ENCODE measurements at regions not wholly inside any gene's neighbourhood (a gene's known extent, or its start where the extent isn't known, plus 50 kb on each side); places are given as distances from the start of the nearest gene placed in this dataset.

GRCh38 chr2:65549631-65550030, 117.2 kb upstream of the SPRED2 start:
- DNase-seq (ENCODE audit: low spot score): no peak
- TF ChIP-seq, protein P1, sequence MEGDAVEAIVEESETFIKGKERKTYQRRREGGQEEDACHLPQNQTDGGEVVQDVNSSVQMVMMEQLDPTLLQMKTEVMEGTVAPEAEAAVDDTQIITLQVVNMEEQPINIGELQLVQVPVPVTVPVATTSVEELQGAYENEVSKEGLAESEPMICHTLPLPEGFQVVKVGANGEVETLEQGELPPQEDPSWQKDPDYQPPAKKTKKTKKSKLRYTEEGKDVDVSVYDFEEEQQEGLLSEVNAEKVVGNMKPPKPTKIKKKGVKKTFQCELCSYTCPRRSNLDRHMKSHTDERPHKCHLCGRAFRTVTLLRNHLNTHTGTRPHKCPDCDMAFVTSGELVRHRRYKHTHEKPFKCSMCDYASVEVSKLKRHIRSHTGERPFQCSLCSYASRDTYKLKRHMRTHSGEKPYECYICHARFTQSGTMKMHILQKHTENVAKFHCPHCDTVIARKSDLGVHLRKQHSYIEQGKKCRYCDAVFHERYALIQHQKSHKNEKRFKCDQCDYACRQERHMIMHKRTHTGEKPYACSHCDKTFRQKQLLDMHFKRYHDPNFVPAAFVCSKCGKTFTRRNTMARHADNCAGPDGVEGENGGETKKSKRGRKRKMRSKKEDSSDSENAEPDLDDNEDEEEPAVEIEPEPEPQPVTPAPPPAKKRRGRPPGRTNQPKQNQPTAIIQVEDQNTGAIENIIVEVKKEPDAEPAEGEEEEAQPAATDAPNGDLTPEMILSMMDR (IDR thresholded peaks at IDR 0.05): no peak
- H3K27me3 ChIP-seq (replicated peaks; ENCODE audit: insufficient read depth): no peaks in the 10 kb centered on the region
- no peaks in the 10 kb centered on the region for H3K36me3 ChIP-seq
- no peak overlapping the region for H3K4me3 ChIP-seq
- no peaks in the 10 kb centered on the region for H3K9me3 ChIP-seq
- no peak overlapping the region for H3K27ac ChIP-seq
- no peak for ATAC-seq (ENCODE audit: insufficient number of reproducible peaks, low FRiP score, low read depth)
- peaks cover 0 to 12% of the 10 kb centered on the region in 2 donors for H3K4me1 ChIP-seq (ENCODE audit: control insufficient read depth in 1 of 2, low read depth in 2 of 2)

DNA sequence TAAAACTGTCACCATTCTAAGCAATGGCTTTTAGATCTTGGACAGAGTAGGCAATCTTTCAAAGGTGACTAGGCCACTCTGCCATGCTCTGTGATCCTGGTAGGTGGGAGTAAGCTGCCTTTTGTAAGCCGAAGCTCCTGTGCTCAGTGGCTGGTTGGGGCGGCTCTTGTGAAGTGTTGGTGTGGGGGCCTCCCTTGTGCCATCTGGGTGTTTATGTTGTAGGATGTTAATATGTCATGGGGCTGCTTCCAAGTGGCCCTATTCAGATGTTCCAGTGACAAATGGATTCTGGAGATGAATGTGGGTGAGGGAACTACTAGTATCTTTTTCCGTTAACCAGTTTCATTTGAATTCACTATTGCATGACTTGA, 116.8 kb upstream of the SPRED2 start:
- TF ChIP-seq, protein P1 (IDR thresholded peaks at IDR 0.05): no peak
- ATAC-seq (ENCODE audit: insufficient number of reproducible peaks, low FRiP score, low read depth): no peak
- Histone ChIP-seq H3K27ac (no peak overlapping the region), H3K4me1 (ENCODE audit: control insufficient read depth in 1 of 2, low read depth in 2 of 2) (peaks cover 0 to 12% of the 10 kb centered on the region in 2 donors), H3K9me3 (no peaks in the 10 kb centered on the region), H3K4me3 (no peak overlapping the region), H3K27me3 (replicated peaks; ENCODE audit: insufficient read depth) (no peaks in the 10 kb centered on the region), H3K36me3 (no peaks in the 10 kb centered on the region)
- no peak for DNase-seq (ENCODE audit: low spot score)

GRCh38 chr2:65548576-65549256, 116.3 kb upstream of the SPRED2 start:
- no peak overlapping the region for H3K4me3 ChIP-seq
- no peaks in the 10 kb centered on the region for H3K36me3 ChIP-seq
- H3K27ac ChIP-seq: no peak overlapping the region
- TF ChIP-seq, protein P1 (IDR thresholded peaks at IDR 0.05): no peak
- no peak for ATAC-seq (ENCODE audit: insufficient number of reproducible peaks, low FRiP score, low read depth)
- H3K9me3 ChIP-seq: no peaks in the 10 kb centered on the region
- H3K4me1 ChIP-seq (ENCODE audit: control insufficient read depth in 1 of 2, low read depth in 2 of 2): peaks cover 0 to 12% of the 10 kb centered on the region in 2 donors
- DNase-seq (ENCODE audit: low spot score): no peak
- no peaks in the 10 kb centered on the region for H3K27me3 ChIP-seq (replicated peaks; ENCODE audit: insufficient read depth)

GRCh38 chr2:65548064-65548463, 115.7 kb upstream of the SPRED2 start:
- ATAC-seq (ENCODE audit: insufficient number of reproducible peaks, low FRiP score, low read depth): no peak
- H3K36me3 ChIP-seq: no peaks in the 10 kb centered on the region

More at GRCh38 chr2:65548064-65548463, 115.7 kb upstream of the SPRED2 start:
- Histone ChIP-seq H3K4me3 (no peak overlapping the region), H3K27ac (no peak overlapping the region), H3K4me1 (ENCODE audit: control insufficient read depth in 1 of 2, low read depth in 2 of 2) (peaks cover 0 to 12% of the 10 kb centered on the region in 2 donors), H3K27me3 (replicated peaks; ENCODE audit: insufficient read depth) (no peaks in the 10 kb centered on the region), H3K9me3 (no peaks in the 10 kb centered on the region)
- TF ChIP-seq, protein P1 (IDR thresholded peaks at IDR 0.05): no peak
- DNase-seq (ENCODE audit: low spot score): no peak
